GM18505 (cell line): ENCODE measurements at regions not wholly inside any gene's neighbourhood (a gene's known extent, or its start where the extent isn't known, plus 50 kb on each side); places are given as distances from the start of the nearest gene placed in this dataset.
A peak's percentile ranks its signal among the peaks of the same experiment; 100 is the strongest.
"Not testable (repeated sequence)": the region's sequence is repeated elsewhere in the genome, so short reads cannot be mapped to it uniquely, and the experiment has no call there.

Experiments
- ATAC-seq: cut with Tn5 transposase; IDR thresholded peaks from one replicate; pipeline ENCODE4 v1.9.1; 2021; ENCODE audit not compliant: unreplicated experiment
- POLR2A ChIP-seq: IDR thresholded peaks from 4 replicates; pipeline ENCODE4 v1.6.1; 2011; ENCODE audit warnings: borderline replicate concordance; ENCODE audit not compliant: insufficient read depth, insufficient read length; ENCODE audit errors: extremely low read depth

- no peak for TF ChIP-seq POLR2A
- ATAC-seq = no peak
Measured at GRCh38 chr3:4067893-4068292, 235.3 kb upstream of the SETMAR start.

GRCh38 chr3:4069796-4070195 is 233.4 kb upstream of the SETMAR start:
- no peak for TF ChIP-seq POLR2A
- ATAC-seq = no peak

- TF ChIP-seq POLR2A = no peak
- no peak for ATAC-seq
Measured at GRCh38 chr3:4071481-4072184, 231.5 kb upstream of the SETMAR start.

GRCh38 chr3:4077278-4077677 is 225.9 kb upstream of the SETMAR start:
- ATAC-seq = not testable (repeated sequence)

GRCh38 chr3:4077950-4078349 is 225.2 kb upstream of the SETMAR start:
- TF ChIP-seq POLR2A = no peak
- ATAC-seq = no peak

- TF ChIP-seq POLR2A = no peak
Measured at GRCh38 chr3:4078903-4079302, 224.3 kb upstream of the SETMAR start.

GRCh38 chr3:4079339-4080195 is 223.6 kb upstream of the SETMAR start:
- ATAC-seq = no peak
- no peak for TF ChIP-seq POLR2A

More at GRCh38 chr3:4078903-4079302, 224.3 kb upstream of the SETMAR start:
- ATAC-seq = peak; percentile 59

GRCh38 chr3:4083225-4084015 is 219.7 kb upstream of the SETMAR start:
- no peak for ATAC-seq
- no peak for TF ChIP-seq POLR2A

GRCh38 chr3:4084271-4084670 is 218.9 kb upstream of the SETMAR start:
- no peak for TF ChIP-seq POLR2A
- no peak for ATAC-seq

GRCh38 chr3:4086662-4087061 is 216.5 kb upstream of the SETMAR start:
- ATAC-seq = not testable (repeated sequence)

GRCh38 chr3:4091786-4092185 is 211.4 kb upstream of the SETMAR start:
- ATAC-seq = no peak
- TF ChIP-seq POLR2A = no peak

- ATAC-seq = no peak
Measured at GRCh38 chr3:4097801-4098200, 205.4 kb upstream of the SETMAR start.

GRCh38 chr3:4099607-4100006 is 203.6 kb upstream of the SETMAR start:
- no peak for TF ChIP-seq POLR2A
- no peak for ATAC-seq

More at GRCh38 chr3:4097801-4098200, 205.4 kb upstream of the SETMAR start:
- TF ChIP-seq POLR2A = no peak
